ENCODE measurements at regions not wholly inside any gene's neighbourhood (a gene's known extent, or its start where the extent isn't known, plus 50 kb on each side); places are given as distances from the start of the nearest gene placed in this dataset.

GRCh38 chr12:46105735-46106134 is 115.4 kb upstream of the SCAF11 start:
- WGBS (ENCODE audit: extremely low coverage, insufficient coverage, insufficient read length) = no CpG with 5 or more reads among the region's 2 CpGs
- H3K4me3 ChIP-seq (ENCODE audit: low read depth, low read length) = no peak overlapping the region
- no peaks in the 10 kb centered on the region for H3K79me1 ChIP-seq (ENCODE audit: low read length)
- H2BK12ac ChIP-seq (ENCODE audit: low read length) = no peak overlapping the region
- H3K27me3 ChIP-seq (ENCODE audit: insufficient read depth, low read length) = no peaks in the 10 kb centered on the region
- no peak overlapping the region for H3K18ac ChIP-seq (ENCODE audit: low read length)
- H3K23ac ChIP-seq (ENCODE audit: low read length) = no peak overlapping the region
- DNase-seq = no peak
- H3K9ac ChIP-seq (ENCODE audit: low read length) = no peak overlapping the region
- H3K4me1 ChIP-seq (ENCODE audit: control insufficient read depth in 1 of 2, insufficient read depth in 2 of 2, low read length in 2 of 2) = peaks cover 5 to 6% of the 10 kb centered on the region in 2 experiments
- H3K79me2 ChIP-seq (ENCODE audit: control insufficient read depth, insufficient read depth, low read length, poor library complexity) = no peaks in the 10 kb centered on the region
- no peaks in the 10 kb centered on the region for H3K36me3 ChIP-seq (ENCODE audit: control insufficient read depth in 1 of 2, insufficient read depth in 2 of 2, low read length in 2 of 2)
- H2AK5ac ChIP-seq (ENCODE audit: low read length) = no peak overlapping the region
- no peak overlapping the region for H3K27ac ChIP-seq (ENCODE audit: low read depth, low read length)
- H3K4ac ChIP-seq (ENCODE audit: low read depth, low read length) = no peak overlapping the region
- no peak overlapping the region for H4K12ac ChIP-seq (ENCODE audit: low read depth, low read length)
- no peak overlapping the region for H2BK120ac ChIP-seq (ENCODE audit: insufficient read depth, low read length, poor library complexity)
- no peak overlapping the region for H3K4me2 ChIP-seq (ENCODE audit: low read length)
- peaks cover 1% of the 10 kb centered on the region for H3K9me3 ChIP-seq (ENCODE audit: insufficient read depth, low read depth, low read length)
- H2AFZ ChIP-seq (ENCODE audit: insufficient read depth, low read length, poor library complexity) = no peak overlapping the region
- no peak overlapping the region for H4K91ac ChIP-seq (ENCODE audit: low read depth, low read length)
- no peak overlapping the region for H4K8ac ChIP-seq (ENCODE audit: low read depth, low read length)
- H3K14ac ChIP-seq (ENCODE audit: low read length) = no peak overlapping the region
- H2BK5ac ChIP-seq (ENCODE audit: low read depth, low read length, poor library complexity) = no peak overlapping the region

- H3K23ac ChIP-seq (ENCODE audit: low read length) = no peak overlapping the region
- H3K9ac ChIP-seq (ENCODE audit: low read length) = no peak overlapping the region
- WGBS (ENCODE audit: extremely low coverage, insufficient coverage, insufficient read length) = no CpG with 5 or more reads among the region's 3 CpGs
- H2BK5ac ChIP-seq (ENCODE audit: low read depth, low read length, poor library complexity) = no peak overlapping the region
- no peak overlapping the region for H4K8ac ChIP-seq (ENCODE audit: low read depth, low read length)
- no peak overlapping the region for H3K14ac ChIP-seq (ENCODE audit: low read length)
- H4K91ac ChIP-seq (ENCODE audit: low read depth, low read length) = no peak overlapping the region
- H2BK120ac ChIP-seq (ENCODE audit: insufficient read depth, low read length, poor library complexity) = no peak overlapping the region
- no peak overlapping the region for H2AK5ac ChIP-seq (ENCODE audit: low read length)
- H3K27ac ChIP-seq (ENCODE audit: low read depth, low read length) = no peak overlapping the region
- H3K27me3 ChIP-seq (ENCODE audit: insufficient read depth, low read length) = no peaks in the 10 kb centered on the region
- H3K4me1 ChIP-seq (ENCODE audit: control insufficient read depth in 1 of 2, insufficient read depth in 2 of 2, low read length in 2 of 2) = no peaks in the 10 kb centered on the region
- H3K4ac ChIP-seq (ENCODE audit: low read depth, low read length) = no peak overlapping the region
- H3K18ac ChIP-seq (ENCODE audit: low read length) = no peak overlapping the region
- H3K36me3 ChIP-seq (ENCODE audit: control insufficient read depth in 1 of 2, insufficient read depth in 2 of 2, low read length in 2 of 2) = no peaks in the 10 kb centered on the region
- H3K4me2 ChIP-seq (ENCODE audit: low read length) = no peak overlapping the region
- H2AFZ ChIP-seq (ENCODE audit: insufficient read depth, low read length, poor library complexity) = no peak overlapping the region
- H3K4me3 ChIP-seq (ENCODE audit: low read depth, low read length) = no peak overlapping the region
- no peaks in the 10 kb centered on the region for H3K79me2 ChIP-seq (ENCODE audit: control insufficient read depth, insufficient read depth, low read length, poor library complexity)
- no peak overlapping the region for H2BK12ac ChIP-seq (ENCODE audit: low read length)
- H4K12ac ChIP-seq (ENCODE audit: low read depth, low read length) = no peak overlapping the region
- no peaks in the 10 kb centered on the region for H3K79me1 ChIP-seq (ENCODE audit: low read length)
- no peak for DNase-seq
- H3K9me3 ChIP-seq (ENCODE audit: insufficient read depth, low read depth, low read length) = no peaks in the 10 kb centered on the region
These were observed 113.4 kb upstream of the SCAF11 start for GRCh38 chr12:46103559-46104383.

- H2AFZ ChIP-seq (ENCODE audit: insufficient read depth, low read length, poor library complexity) = no peak overlapping the region
- no peak overlapping the region for H4K91ac ChIP-seq (ENCODE audit: low read depth, low read length)
- H4K8ac ChIP-seq (ENCODE audit: low read depth, low read length) = no peak overlapping the region
- DNase-seq = no peak
- no peak overlapping the region for H2BK120ac ChIP-seq (ENCODE audit: insufficient read depth, low read length, poor library complexity)
- no peak overlapping the region for H2BK5ac ChIP-seq (ENCODE audit: low read depth, low read length, poor library complexity)
- no CpG with 5 or more reads among the region's 4 CpGs for WGBS (ENCODE audit: extremely low coverage, insufficient coverage, insufficient read length)
- no peaks in the 10 kb centered on the region for H3K79me1 ChIP-seq (ENCODE audit: low read length)
- no peak overlapping the region for H3K14ac ChIP-seq (ENCODE audit: low read length)
- H3K27ac ChIP-seq (ENCODE audit: low read depth, low read length) = no peak overlapping the region
- no peak overlapping the region for H2BK12ac ChIP-seq (ENCODE audit: low read length)
- no peaks in the 10 kb centered on the region for H3K4me1 ChIP-seq (ENCODE audit: control insufficient read depth in 1 of 2, insufficient read depth in 2 of 2, low read length in 2 of 2)
- no peak overlapping the region for H3K4ac ChIP-seq (ENCODE audit: low read depth, low read length)
- no peaks in the 10 kb centered on the region for H3K79me2 ChIP-seq (ENCODE audit: control insufficient read depth, insufficient read depth, low read length, poor library complexity)
- no peak overlapping the region for H3K23ac ChIP-seq (ENCODE audit: low read length)
- no peaks in the 10 kb centered on the region for H3K36me3 ChIP-seq (ENCODE audit: control insufficient read depth in 1 of 2, insufficient read depth in 2 of 2, low read length in 2 of 2)
- no peak overlapping the region for H3K4me3 ChIP-seq (ENCODE audit: low read depth, low read length)
- no peak overlapping the region for H3K4me2 ChIP-seq (ENCODE audit: low read length)
- no peak overlapping the region for H3K9ac ChIP-seq (ENCODE audit: low read length)
- H3K18ac ChIP-seq (ENCODE audit: low read length) = no peak overlapping the region
- no peaks in the 10 kb centered on the region for H3K9me3 ChIP-seq (ENCODE audit: insufficient read depth, low read depth, low read length)
- no peak overlapping the region for H2AK5ac ChIP-seq (ENCODE audit: low read length)
- no peaks in the 10 kb centered on the region for H3K27me3 ChIP-seq (ENCODE audit: insufficient read depth, low read length)
- no peak overlapping the region for H4K12ac ChIP-seq (ENCODE audit: low read depth, low read length)
These were observed 111.1 kb upstream of the SCAF11 start for GRCh38 chr12:46101485-46101869.

- no peak overlapping the region for H2AFZ ChIP-seq (ENCODE audit: insufficient read depth, low read length, poor library complexity)
- H3K9me3 ChIP-seq (ENCODE audit: insufficient read depth, low read depth, low read length) = no peaks in the 10 kb centered on the region
- H3K79me2 ChIP-seq (ENCODE audit: control insufficient read depth, insufficient read depth, low read length, poor library complexity) = no peaks in the 10 kb centered on the region
- H2BK12ac ChIP-seq (ENCODE audit: low read length) = no peak overlapping the region
- no peaks in the 10 kb centered on the region for H3K79me1 ChIP-seq (ENCODE audit: low read length)
- no peaks in the 10 kb centered on the region for H3K27me3 ChIP-seq (ENCODE audit: insufficient read depth, low read length)
- H3K23ac ChIP-seq (ENCODE audit: low read length) = no peak overlapping the region
- H3K4me1 ChIP-seq (ENCODE audit: control insufficient read depth in 1 of 2, insufficient read depth in 2 of 2, low read length in 2 of 2) = no peaks in the 10 kb centered on the region
- H4K8ac ChIP-seq (ENCODE audit: low read depth, low read length) = no peak overlapping the region
- H3K4me3 ChIP-seq (ENCODE audit: low read depth, low read length) = no peak overlapping the region
- DNase-seq = no peak
- H3K27ac ChIP-seq (ENCODE audit: low read depth, low read length) = no peak overlapping the region
- H3K4ac ChIP-seq (ENCODE audit: low read depth, low read length) = no peak overlapping the region
- no peak overlapping the region for H4K12ac ChIP-seq (ENCODE audit: low read depth, low read length)
- no peaks in the 10 kb centered on the region for H3K36me3 ChIP-seq (ENCODE audit: control insufficient read depth in 1 of 2, insufficient read depth in 2 of 2, low read length in 2 of 2)
- H3K18ac ChIP-seq (ENCODE audit: low read length) = no peak overlapping the region
- H2BK120ac ChIP-seq (ENCODE audit: insufficient read depth, low read length, poor library complexity) = no peak overlapping the region
- H3K4me2 ChIP-seq (ENCODE audit: low read length) = no peak overlapping the region
- no peak overlapping the region for H2AK5ac ChIP-seq (ENCODE audit: low read length)
- no peak overlapping the region for H3K9ac ChIP-seq (ENCODE audit: low read length)
- H4K91ac ChIP-seq (ENCODE audit: low read depth, low read length) = no peak overlapping the region
- H2BK5ac ChIP-seq (ENCODE audit: low read depth, low read length, poor library complexity) = no peak overlapping the region
- no CpG with 5 or more reads among the region's 6 CpGs for WGBS (ENCODE audit: extremely low coverage, insufficient coverage, insufficient read length)
- no peak overlapping the region for H3K14ac ChIP-seq (ENCODE audit: low read length)
These were observed 110.4 kb upstream of the SCAF11 start for GRCh38 chr12:46100551-46101484.

All from trophoblast cell (in vitro differentiated cells and primary cell).